IPS DF 4.7 (cell line): ENCODE measurements at regions not wholly inside any gene's neighbourhood (a gene's known extent, or its start where the extent isn't known, plus 50 kb on each side); places are given as distances from the start of the nearest gene placed in this dataset.

Source experiments
- DNase-seq: peaks from one replicate; pipeline ENCODE4 v3.0.0-alpha.2; 2013; ENCODE audit warnings: low spot score; ENCODE audit errors: extremely low read depth

- no peak for DNase-seq
Observed at GRCh38 chr11:92697461-92698312, 271.8 kb upstream of the MTNR1B start.

GRCh38 chr11:92698742-92699141 is 270.7 kb upstream of the MTNR1B start:
- DNase-seq, result no peak

GRCh38 chr11:92702037-92702804 is 267.2 kb upstream of the MTNR1B start:
- DNase-seq, result no peak

GRCh38 chr11:92702805-92703448 is 266.5 kb upstream of the MTNR1B start:
- DNase-seq, result no peak

- DNase-seq, result no peak
Observed at GRCh38 chr11:92703449-92703830, 266.0 kb upstream of the MTNR1B start.

- DNase-seq, result no peak
Observed at GRCh38 chr11:92707173-92707619, 262.3 kb upstream of the MTNR1B start.

GRCh38 chr11:92707665-92708064 is 261.8 kb upstream of the MTNR1B start:
- DNase-seq, result no peak

- DNase-seq, result no peak
Observed at GRCh38 chr11:92709329-92709728, 260.1 kb upstream of the MTNR1B start.

GRCh38 chr11:92711926-92712325 is 257.5 kb upstream of the MTNR1B start:
- DNase-seq, result no peak

- DNase-seq, result no peak
Observed at GRCh38 chr11:92714111-92714510, 255.3 kb upstream of the MTNR1B start.

GRCh38 chr11:92717240-92717639 is 252.2 kb upstream of the MTNR1B start:
- DNase-seq, result no peak

- DNase-seq, result no peak
Observed at GRCh38 chr11:92720385-92720784, 249.1 kb upstream of the MTNR1B start.

- DNase-seq, result no peak
Observed at GRCh38 chr11:92725352-92725751, 244.1 kb upstream of the MTNR1B start.

GRCh38 chr11:92727123-92727522 is 242.3 kb upstream of the MTNR1B start:
- DNase-seq, result no peak

GRCh38 chr11:92727769-92728168 is 241.7 kb upstream of the MTNR1B start:
- DNase-seq, result no peak

GRCh38 chr11:92728628-92729027 is 240.8 kb upstream of the MTNR1B start:
- no peak for DNase-seq

GRCh38 chr11:92735039-92735438 is 234.4 kb upstream of the MTNR1B start:
- no peak for DNase-seq

- DNase-seq, result no peak
Observed at GRCh38 chr11:92738276-92738675, 231.2 kb upstream of the MTNR1B start.

GRCh38 chr11:92739041-92739440 is 230.4 kb upstream of the MTNR1B start:
- DNase-seq, result no peak

GRCh38 chr11:92739491-92739890 is 230.0 kb upstream of the MTNR1B start:
- no peak for DNase-seq

- no peak for DNase-seq
Observed at GRCh38 chr11:92740276-92740675, 229.2 kb upstream of the MTNR1B start.

- no peak for DNase-seq
Observed at GRCh38 chr11:92744929-92745585, 224.4 kb upstream of the MTNR1B start.
